Epithelial cell of proximal tubule (primary cell): ENCODE measurements at regions not wholly inside any gene's neighbourhood (a gene's known extent, or its start where the extent isn't known, plus 50 kb on each side); places are given as distances from the start of the nearest gene placed in this dataset.
"Not testable (repeated sequence)": the region's sequence is repeated elsewhere in the genome, so short reads cannot be mapped to it uniquely, and the experiment has no call there.

Experiments
- DNase-seq: peaks from one replicate; pipeline ENCODE4 v3.0.0-alpha.2; 2011; ENCODE audit warnings: low read depth
- H3K4me3 ChIP-seq: 2 replicates; pipeline ENCODE4 v1.5.1; 2011; ENCODE audit warnings: low read depth, mild to moderate bottlenecking, low read length
- TF ChIP-seq, protein P1 (sequence below): conservative IDR thresholded peaks from 2 replicates; pipeline ENCODE4 v1.5.1; 2012; ENCODE audit warnings: low read depth, mild to moderate bottlenecking, low read length

DNA sequence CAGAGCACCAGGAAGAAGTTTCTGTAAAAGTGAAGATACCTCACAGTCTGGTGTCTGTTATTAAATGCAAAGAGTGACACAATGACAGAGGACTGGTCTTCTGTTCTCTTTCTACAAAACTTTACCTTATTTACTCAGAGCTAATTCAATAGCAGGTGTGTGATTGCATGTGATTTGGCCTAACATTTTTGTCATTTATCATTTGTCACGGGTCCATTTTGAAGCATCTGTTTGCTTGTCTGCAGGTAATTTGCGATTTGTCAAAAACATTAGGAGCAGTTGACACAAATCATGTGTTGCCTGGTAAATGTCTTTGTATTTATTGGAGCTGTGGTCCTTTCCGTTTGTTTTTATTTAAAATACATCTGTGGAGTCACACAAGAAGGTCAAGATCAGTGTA is 1232.4 kb downstream of the STIM2 start:
- TF ChIP-seq, protein P1, sequence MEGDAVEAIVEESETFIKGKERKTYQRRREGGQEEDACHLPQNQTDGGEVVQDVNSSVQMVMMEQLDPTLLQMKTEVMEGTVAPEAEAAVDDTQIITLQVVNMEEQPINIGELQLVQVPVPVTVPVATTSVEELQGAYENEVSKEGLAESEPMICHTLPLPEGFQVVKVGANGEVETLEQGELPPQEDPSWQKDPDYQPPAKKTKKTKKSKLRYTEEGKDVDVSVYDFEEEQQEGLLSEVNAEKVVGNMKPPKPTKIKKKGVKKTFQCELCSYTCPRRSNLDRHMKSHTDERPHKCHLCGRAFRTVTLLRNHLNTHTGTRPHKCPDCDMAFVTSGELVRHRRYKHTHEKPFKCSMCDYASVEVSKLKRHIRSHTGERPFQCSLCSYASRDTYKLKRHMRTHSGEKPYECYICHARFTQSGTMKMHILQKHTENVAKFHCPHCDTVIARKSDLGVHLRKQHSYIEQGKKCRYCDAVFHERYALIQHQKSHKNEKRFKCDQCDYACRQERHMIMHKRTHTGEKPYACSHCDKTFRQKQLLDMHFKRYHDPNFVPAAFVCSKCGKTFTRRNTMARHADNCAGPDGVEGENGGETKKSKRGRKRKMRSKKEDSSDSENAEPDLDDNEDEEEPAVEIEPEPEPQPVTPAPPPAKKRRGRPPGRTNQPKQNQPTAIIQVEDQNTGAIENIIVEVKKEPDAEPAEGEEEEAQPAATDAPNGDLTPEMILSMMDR, result no peak
- no peak for DNase-seq
- no peak overlapping the region for H3K4me3 ChIP-seq

DNA sequence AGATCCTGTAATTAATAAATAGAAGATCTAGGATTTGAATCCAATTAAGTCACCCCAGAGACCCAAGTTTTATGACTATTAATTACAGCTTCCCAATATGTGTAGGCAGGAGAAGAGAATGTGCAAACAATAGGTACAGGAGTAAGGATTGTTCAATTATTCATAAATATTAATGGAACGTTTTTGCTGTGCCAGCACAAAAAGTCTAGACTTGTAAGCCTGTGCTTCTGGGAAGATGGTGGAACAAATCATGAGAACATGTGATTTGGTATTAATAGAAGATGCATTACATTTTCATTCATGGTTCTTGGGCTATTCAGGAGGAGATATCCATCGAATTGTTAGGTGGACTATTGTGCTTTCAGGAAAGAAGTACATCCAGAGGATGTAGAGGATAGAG is 1240.9 kb downstream of the STIM2 start:
- H3K4me3 ChIP-seq, result no peak overlapping the region
- TF ChIP-seq, protein P1, result no peak
- DNase-seq, result no peak

DNA sequence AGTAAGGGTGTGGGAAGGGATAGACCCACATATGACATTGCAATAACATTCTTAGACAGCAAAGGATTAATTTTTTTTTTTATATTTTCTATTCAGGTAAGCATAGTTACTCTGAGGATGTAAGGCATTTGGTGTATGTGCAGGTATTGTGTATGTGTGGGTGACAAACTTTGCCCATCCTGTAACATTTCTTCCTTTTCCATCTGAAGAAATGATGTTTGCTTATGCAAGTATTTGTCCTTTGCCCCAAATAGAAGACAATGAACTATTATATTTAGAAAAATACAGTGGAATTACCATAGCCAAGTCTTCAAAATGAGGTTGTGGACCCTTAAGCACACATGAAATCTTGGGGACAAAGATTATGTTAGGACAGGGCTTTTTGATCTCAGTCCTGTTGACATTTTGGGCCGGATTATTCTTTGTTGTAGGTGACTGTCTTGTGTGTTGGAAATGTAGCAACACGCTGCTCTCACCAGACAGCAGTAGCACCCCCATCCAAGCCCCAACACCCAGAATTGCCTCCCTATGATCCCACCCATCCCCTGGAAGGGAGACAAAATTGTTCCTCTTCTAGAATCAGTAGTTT is 1244.7 kb downstream of the STIM2 start:
- DNase-seq, result no peak
- TF ChIP-seq, protein P1, result no peak
- no peak overlapping the region for H3K4me3 ChIP-seq

DNA sequence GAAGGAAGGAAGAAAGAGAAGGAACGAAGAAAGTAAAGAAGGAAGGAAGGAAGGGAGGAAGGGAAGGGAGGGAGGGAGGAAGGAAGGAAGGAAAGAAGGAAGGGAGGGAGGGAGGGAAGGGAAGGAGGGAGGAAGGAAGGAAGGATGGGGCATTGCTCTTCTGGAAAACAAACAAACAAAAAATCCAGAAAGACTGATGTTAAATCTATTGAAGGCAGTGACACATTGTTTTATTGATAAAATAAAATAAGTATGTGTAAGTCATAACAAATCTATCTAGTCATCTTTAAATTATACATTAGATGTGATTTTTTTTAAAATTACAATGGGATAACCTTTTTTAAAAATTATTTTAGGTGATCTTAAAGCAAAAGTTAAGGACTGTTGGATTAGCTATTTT is 1245.5 kb downstream of the STIM2 start:
- DNase-seq, result no peak
- no peak overlapping the region for H3K4me3 ChIP-seq
- TF ChIP-seq, protein P1, result no peak

DNA sequence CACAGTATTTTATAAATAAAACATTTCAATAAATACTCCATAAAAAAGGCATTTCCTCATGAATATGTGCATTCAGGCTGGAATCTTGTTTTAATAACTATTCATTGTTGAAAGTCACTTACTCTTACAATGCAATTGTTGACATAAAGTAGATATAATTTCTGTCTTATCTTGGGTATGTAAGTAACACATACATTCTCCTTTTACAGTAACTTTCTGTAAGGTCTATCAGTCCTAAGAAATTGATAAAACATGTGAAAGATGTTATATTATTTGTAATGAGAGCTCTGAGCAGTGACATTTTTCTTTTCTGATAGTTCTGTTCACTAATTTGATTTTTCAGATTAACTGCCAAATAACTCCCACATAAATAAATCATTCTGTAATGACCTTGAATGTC is 1249.2 kb downstream of the STIM2 start:
- TF ChIP-seq, protein P1, result no peak
- H3K4me3 ChIP-seq, result no peak overlapping the region
- DNase-seq, result no peak

DNA sequence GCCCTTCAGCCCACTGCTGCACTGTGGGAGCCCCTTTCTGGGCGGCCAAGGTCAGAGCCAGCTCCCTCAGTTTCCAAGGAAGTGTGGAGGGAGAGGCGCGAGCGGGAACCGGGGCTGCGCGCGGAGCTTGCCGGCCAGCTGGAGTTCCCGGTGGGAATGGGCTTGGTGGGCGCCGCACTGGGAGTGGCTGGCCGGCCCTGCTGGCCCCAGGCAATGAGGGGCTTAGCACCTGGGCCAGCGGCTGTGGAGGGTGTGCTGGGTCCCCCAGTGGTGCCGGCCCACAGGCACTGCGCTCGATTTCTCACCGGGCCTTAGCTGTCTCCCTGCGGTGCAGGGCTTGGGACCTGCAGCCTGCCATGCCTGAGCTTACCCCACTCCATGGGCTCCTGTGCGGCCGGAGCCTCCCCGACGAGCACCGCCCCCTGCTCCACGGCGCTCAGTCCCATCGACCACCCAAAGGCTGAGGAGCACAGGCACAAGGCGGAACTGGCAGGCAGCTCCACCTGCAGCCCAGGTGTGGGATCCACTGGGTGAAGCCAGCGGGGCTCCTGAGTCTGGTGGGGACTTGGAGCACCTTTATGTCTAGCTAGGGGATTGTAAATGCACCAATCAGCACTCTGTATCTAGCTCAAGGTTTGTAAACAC is 1252.2 kb downstream of the STIM2 start:
- H3K4me3 ChIP-seq, result not testable (repeated sequence)

GRCh38 chr4:28113586-28113985 is 1252.9 kb downstream of the STIM2 start:
- not testable (repeated sequence) for DNase-seq

More for the DNA sequence above, 1252.2 kb downstream of the STIM2 start:
- DNase-seq, result not testable (repeated sequence)

GRCh38 chr4:28116526-28117083 is 1256.0 kb downstream of the STIM2 start:
- DNase-seq, H3K4me3 ChIP-seq: not testable (repeated sequence)

More at GRCh38 chr4:28113586-28113985, 1252.9 kb downstream of the STIM2 start:
- H3K4me3 ChIP-seq, result not testable (repeated sequence)
